ENCODE measurements at regions not wholly inside any gene's neighbourhood (a gene's known extent, or its start where the extent isn't known, plus 50 kb on each side); places are given as distances from the start of the nearest gene placed in this dataset.
"Not testable (repeated sequence)": the region's sequence is repeated elsewhere in the genome, so short reads cannot be mapped to it uniquely, and the experiment has no call there.

DNA sequence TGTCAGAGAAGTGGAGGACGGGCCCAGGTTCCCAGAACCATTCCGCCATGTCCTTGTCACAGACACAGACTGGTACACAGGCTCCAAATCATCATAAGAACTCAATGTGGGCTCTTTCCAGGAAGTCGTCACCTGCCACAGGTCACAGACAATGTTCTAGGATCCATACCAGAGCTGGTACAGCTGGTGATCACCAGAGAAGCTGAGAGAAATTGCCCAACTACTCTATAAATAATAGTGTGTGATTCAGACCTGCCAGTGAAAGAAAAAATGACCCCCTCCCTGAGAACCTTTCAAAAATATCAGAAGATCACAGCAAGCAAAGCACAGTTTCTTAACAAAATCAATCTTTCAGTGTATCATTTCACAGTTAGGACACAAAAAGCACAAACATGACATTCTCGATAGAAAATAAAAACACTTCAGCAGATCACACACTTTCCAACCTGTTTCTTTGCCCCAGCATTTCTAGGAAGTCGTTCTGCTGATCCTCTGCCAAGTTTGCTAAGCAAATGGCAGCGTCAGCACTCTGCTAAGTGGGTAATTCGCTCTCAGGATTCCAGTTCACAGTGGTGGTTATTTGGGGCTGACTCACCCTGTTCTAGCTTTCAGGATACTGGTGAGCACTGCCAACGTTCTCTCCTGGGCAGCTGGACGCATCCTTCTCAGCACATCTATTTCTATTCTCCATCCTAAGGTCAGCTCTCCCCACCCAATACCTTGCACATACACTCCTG lies 223.3 kb upstream of the SFSWAP start:
- peak; percentile 27 for DNase-seq (ENCODE audit: low spot score)

DNA sequence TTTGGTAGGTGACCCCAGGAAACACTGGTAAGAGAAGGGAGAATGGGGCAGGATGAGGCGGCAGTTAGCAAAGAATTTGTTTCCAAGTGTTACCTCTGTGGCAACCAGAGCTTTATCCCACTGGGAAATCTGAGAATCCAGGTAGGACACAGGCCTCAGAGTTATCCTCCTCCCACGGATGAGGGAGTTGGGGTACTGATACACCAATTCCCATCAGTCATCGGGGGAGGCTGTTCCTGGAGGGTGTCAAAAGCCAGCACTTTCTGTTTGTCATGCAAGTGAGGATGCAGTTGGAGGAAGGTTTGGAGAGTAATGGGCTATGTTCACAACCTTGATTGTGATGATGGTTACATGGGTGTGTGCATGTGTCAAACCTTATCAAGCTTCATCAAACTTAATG lies 221.2 kb upstream of the SFSWAP start:
- DNase-seq (ENCODE audit: low spot score), result no peak

DNA sequence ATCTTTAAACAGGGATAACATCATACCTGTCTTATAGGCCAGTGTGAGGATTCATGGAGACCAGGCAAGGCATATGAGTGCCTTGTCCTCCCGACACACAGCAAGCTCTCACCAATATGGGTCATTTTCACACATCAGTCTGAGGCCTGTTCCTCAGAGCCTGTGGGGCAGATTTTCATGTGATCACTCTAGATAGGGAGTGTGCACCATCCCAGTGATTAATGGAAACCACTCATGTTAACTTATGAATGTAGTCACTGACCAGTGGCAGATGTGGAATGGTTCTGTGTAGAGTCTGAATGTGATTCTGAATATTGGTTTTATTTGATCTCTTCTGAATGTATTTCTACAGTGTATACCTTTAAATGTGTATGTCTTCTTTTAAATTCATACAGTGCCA lies 219.7 kb upstream of the SFSWAP start:
- DNase-seq (ENCODE audit: low spot score), result no peak

DNA sequence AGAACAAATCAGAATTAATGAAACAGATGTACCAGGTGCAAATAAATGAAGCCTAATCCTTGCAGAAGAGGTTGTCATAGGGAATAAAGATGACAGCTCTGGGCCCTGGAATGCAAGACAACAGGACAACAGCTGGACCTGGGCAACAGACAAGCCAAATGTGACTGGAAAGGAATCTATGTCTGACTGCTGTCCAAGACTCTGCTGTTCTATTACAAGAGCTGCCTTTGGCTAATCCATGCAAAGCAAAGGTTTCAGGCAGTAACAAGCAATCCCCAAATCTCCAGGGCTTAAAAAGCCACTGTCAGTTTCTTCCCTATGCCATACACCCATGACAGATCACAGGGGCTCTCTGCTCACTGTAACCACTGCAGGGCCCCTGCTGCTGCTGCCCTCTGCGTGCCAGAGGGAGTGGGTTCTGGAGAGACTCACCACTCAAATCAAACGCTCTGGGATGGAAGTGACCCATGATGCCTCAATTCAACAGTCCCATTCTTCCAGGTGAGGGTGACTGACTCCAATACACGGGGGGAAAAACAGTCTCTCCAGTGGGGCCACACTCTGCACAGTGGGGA lies 218.9 kb upstream of the SFSWAP start:
- DNase-seq (ENCODE audit: low spot score), result no peak

DNA sequence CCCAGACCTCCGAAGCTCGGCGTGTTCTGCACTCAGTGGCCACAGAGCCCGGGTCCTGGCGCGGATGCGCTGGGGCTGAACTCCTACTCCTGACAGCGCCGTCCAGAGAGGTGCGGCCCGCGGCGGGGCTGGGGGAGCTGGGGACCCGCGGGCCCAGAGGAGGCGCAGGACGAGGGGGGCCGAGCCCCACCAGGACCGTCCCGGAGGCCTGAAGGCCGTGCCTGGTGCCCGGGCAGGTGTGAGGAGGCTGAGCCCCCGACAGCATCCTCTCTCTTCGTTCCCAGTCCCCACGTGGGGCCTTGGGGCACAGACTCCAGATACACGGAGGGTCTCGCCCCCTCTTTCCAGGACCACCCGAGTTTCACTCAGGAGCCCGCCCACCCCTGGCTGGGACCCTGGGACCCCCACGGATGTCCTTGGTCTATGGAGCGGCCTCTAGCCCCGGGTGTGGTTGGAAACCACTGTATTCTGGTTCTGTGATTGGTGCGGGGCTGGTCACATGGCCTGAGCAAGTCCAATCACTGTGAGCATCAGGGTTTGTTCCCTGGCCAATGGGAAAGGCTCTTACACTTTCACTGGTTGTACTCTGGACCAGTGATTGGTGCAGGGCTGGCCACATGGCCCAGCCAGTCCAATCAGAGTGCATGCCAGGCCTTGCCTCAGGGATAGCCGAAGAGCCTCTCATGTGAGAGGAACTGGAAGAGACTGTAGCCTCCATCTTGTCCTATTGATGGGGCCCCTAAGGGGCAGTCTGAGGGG lies 217.6 kb upstream of the SFSWAP start:
- DNase-seq (ENCODE audit: low spot score), result no peak

DNA sequence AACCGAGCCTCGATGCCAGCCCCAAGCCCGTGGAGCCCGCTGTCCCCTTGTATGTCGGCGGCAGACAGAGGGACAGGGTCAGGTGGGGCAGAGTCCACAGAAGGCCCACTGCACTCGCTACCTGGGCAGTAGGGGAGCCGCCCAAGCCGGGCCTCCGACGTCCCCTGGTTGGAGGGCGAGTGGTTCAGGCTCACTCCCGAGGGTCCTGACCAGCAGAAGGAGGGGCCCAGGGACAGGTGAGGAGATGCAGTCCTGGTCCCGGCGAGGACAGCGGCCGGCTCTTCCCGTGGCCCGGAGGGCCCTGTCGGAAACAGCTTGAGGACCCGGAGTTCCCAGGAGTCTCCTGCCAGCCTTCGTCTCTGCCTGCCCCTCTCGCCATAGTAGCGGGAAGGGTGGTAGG lies 216.7 kb upstream of the SFSWAP start:
- no peak for DNase-seq (ENCODE audit: low spot score)

DNA sequence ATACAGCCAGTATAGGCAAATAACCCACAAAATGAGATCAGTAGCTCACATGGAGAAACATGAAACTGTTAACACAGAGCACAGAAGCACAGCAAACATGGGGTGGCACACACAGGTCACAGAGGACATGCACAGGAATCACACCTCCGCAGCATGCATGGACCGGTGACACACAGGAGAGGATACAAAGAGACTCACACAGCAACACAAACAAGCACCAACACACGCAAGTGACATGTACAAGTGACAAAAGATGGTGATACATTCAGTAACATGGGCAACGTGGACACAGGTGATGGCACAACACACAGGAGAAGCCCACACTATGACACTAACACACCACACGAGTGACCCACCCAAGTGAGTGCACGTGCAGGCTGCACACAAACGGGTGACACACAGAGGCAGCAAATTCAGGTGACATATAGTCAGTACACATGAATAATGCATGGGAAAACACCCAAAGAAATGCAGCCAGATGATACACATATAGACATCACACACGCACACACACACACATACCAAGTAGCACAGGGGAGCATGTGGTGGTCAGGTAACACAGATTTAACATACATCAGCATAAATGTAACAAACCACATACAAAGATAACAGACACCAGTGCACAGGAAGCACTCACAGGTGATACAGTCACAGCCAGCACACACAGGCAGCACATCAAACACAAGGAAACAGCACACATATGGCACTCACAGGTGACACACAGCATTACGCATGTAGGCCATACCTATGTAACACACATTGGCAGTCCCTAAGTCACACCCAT lies 216.0 kb upstream of the SFSWAP start:
- DNase-seq (ENCODE audit: low spot score), result no peak

DNA sequence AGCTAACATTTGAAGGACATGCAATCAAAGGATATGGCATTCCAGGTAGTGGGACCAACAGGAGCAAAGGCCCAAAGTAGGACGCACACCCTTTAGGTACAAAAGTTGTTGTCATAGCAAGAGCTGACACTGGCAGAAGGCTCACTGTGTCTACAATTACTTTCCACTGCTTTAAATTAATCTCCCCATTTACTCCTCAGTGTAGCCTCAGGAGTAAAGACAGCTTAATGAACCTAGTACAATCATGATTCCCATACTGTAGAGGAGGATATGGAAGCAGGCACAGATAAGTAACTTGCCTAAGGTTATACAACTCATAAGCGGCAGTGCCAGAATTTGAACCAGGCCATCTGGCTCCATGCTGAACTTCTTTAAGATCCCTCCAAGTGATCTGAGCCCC lies 212.9 kb upstream of the SFSWAP start:
- DNase-seq (ENCODE audit: low spot score), result no peak

DNA sequence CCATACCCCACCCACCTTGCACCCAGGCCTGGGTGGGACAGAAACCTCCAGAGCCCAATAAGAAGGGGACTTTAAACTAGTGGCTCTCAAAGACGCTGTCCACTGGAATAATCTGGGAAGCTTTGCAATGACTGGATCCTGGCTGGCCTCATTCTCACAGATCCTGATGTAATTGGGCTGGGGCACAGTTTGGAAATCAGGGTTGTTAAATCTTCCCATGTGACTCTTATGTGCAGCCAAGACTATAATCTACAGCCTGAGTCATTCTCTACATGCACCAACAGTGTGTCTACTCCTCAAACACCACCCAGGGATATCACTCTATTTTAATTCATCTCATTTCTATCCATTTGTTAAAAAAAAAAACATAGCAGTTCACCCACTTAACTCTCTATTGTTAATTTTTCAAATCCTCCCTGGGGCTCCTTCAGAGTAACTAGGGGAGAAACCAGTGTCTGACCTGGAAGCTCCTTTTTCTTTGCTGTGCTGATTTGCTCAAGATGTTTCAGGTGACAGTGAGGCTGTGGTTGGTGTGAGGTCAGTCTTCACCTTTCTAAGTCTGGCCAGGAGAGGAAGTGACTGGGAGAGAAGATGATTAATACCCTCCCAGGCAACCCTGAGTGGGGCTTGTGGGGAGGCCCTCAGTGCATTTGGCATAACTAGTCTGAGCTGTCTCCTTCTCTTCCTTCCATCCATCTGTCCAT lies 211.6 kb upstream of the SFSWAP start:
- no peak for DNase-seq (ENCODE audit: low spot score)

DNA sequence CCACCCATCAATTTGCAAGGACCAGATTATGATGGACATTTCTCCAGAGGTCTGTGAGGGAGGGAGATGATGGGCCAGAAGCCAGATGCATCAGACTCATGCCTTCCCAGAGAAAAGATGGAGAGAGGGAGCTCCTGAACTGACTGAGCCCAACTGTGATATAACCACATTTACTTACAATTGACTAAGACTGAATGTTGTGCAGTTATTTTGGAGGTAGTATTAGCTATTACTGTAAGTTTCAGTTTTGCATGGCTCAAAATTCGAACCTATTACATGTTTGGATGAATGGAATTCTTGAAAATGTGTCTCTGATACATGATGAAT lies 211.1 kb upstream of the SFSWAP start:
- DNase-seq (ENCODE audit: low spot score), result no peak

DNA sequence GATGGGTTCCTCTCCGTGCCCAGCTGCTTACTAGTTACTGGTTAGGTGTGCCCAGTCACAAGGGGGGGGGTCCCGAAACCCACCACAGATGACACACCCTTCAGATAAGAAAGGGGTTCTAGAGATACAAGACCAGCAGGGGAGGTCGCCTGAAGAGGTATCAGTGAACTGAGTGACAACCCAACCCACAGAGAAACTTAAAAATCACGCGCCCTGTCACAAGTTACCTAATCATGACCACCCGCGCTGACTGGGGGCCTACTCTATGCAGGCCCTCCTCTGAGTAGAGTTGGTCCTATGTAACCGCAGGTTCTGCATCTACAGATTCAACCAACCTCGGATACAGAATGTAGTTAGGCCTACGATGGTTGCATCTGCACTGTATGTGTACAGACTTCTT lies 210.3 kb upstream of the SFSWAP start:
- no peak for DNase-seq (ENCODE audit: low spot score)

DNA sequence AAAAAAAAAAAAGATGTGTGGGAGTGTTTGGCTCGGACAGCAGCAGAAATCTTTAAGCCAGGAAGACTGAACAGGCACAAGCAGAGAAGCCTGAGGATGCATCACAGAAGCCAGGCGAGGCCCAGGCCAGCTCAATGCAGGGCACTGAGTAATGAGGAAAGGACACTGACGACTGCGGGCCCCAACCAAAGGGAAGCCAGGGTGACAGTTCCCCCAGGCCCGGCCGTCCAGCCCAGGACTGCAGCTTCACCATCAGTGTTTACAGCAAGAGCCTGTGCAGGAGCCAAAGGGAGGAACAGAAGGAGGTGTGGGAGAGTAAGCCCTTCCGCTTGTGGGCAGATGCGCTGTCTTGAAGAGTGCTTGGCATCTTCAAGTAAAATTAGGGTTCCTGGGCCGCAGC lies 205.3 kb upstream of the SFSWAP start:
- DNase-seq (ENCODE audit: low spot score), result no peak

DNA sequence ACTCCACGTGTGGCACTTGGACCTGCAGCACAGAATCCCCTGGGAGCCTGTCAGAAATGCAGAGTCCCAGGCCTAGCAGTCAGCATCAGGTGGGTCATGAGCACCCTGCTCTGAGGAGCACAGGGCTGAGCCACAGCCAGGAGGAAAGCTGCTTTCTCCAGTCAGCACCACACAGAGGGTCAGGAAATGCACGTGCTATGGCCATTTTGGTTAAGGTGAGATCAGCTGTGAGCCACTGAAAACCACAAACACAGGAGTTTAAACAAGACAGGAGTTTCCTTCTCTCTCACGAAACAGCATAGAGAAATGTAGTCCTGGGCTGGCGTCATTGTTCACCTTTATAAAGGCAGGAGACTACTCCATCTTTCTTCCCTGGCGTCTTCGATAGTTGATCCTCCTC lies 204.5 kb upstream of the SFSWAP start:
- no peak for DNase-seq (ENCODE audit: low spot score)

DNA sequence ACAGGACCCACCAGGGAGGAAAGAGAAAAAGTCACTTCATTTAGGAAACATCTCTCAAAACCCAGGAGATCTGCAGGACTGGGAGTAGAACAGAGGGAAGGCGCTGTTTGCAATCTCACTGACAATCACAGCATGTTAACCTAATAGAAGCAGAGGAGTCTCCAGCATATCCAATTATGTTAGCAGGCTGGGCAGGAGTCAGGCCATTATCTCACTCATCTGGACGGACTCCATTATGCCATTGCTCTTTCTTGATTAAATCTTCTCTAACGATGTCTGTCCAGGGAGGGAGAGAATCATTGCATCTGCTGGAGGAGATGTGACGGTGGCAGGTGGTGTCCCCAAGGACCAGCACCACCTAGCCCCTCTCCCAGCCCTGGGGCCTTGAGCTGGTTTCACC lies 203.8 kb upstream of the SFSWAP start:
- DNase-seq (ENCODE audit: low spot score), result no peak

DNA sequence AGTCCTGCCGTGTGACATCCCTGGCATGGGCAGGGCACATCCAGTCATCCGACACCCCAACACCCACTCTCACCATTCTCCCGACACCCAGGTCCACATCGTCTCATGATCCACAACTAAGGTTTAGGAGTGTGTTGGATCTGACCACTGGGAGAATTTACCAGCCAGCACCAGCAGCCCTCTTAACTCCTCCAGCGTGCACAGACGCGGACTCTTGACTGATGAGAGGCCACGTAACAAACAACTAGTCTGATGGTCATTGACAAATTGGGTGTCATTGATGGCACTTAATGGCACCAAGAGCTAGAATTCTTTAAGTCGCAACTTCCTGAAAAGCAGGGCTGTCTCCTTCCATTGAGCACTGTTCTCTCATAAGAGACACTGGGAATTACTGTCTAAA lies 203.0 kb upstream of the SFSWAP start:
- DNase-seq (ENCODE audit: low spot score), result no peak

DNA sequence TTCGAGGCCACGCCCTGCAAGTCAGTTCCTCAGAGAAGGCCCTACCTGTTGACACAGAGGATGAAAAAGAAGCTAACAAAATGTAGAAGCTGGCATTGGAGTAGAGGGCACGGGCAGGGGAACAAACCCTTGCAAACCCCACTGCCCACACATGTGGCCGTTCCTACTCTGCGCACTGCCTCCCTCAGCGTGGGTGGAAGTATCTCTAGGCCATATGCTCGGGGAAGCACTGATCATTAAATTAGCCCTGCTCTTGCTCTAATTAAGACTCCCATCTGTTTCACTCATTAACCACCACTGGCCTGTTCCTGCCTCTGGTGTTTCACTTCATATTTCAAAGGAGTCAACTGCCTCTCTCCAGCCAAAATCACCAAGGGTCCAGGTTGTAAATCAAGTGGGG lies 201.2 kb upstream of the SFSWAP start:
- no peak for DNase-seq (ENCODE audit: low spot score)

DNA sequence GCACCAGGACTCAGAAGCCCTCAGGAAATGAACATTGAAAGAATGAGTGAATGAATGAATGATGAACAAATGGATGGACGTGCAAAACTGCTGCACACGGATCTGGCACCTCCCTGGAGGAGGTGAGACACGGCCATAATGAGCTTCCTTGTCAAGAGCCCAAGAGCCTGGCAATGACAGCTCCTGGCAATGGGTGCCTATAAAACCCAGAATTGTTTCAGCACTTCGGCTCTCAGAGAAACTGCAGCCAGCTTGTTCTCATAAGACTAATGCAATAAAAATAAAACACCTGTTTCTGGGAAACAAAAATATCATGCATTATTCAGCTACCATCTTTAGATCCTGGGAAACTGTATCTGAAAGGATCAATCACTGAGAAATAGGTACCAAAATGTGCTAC lies 200.5 kb upstream of the SFSWAP start:
- DNase-seq (ENCODE audit: low spot score), result no peak

DNA sequence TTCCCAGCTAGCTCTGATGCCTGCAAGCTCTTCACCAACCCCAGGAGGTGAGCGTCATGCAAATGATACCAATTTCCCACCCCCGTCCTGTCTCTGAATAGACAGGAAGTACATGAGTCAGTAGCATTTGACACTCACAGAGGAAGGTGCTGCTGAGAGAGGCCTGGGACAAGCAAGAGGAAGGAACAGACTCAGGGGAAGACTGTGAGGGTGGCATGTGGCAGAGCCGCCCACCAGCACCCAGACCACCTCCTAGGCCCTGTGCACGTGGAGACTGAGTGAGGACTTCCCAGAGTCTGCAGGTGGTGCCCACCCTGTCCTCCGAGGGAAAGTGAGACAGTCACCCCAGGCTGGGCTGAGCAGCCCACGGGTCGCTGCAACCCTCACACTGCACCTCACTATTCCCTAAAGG lies 199.5 kb upstream of the SFSWAP start:
- peak; percentile 70 for DNase-seq (ENCODE audit: low spot score)

DNA sequence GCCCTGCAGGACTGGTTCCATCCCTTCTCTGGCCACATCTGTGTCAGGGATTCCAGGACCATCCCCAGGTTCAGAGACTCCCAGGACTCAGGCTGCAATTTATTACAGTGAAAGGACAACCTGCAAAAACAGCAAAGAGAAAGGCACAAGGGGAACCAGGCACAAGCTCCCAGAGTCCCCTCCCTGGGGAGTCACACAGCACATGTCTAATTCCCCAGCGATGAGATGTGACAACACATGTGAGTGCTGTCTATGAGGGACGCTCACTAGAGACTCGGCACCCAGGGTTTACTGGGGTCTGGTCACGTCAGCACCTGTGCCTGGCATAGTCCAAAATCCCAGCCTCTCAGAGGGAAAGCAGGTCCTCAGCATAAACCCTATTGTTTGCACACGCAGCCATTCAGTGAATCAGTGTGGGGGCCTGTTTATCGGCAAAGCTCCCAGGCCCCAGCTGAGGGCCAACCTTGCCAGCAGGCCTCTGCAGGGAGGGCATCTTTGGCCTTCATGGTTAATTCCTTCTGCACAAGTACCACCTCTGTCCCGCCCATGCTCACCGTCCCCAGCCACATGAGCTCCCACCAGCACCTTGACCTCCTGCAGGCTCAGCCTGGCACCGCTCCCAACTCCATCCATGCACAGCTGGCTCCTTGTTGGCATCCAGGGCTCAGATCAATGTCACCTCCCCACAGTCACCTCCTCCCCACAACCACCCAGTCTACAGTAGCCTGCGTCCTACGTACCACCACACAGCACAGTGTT lies 198.9 kb upstream of the SFSWAP start:
- DNase-seq (ENCODE audit: low spot score), result no peak

DNA sequence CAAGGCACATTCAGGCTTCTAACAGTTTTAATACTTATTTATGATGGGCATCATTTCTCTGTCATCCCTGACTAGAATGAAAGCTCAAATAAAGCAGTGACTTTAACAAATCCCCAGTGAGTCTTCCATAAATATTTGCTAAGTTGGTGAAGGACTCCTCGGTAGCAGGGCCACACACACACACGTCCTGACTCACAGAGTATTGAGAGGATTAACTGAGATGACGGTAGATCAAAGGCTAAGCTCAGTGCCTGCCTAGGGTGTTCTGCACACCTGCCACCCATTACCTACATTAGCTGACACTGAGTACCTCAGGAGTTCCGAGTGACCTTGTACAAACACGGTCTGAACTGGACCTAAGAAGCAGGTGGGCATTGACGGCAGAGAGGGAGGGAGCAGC lies 197.3 kb upstream of the SFSWAP start:
- no peak for DNase-seq (ENCODE audit: low spot score)

DNA sequence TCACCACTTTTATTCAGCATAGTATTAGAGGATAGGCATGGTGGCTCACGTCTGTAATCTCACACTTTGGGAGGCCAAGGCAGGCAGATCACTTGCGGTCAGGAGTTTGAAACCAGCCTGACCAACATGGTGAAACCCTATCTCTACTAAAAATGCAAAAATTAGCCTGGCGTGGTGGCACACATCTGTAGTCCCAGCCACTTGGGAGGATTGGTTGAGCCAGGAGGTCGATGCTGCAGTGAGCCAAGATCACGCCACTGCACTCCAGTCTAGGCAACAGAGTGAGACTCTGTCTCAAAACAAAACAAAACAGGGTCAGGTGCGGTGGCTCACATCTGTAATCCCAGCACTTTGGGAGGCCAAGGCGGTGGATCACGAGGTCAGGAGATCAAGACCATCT lies 190.3 kb upstream of the SFSWAP start:
- DNase-seq (ENCODE audit: low spot score), result not testable (repeated sequence)
